ENCODE measurements at regions not wholly inside any gene's neighbourhood (a gene's known extent, or its start where the extent isn't known, plus 50 kb on each side); places are given as distances from the start of the nearest gene placed in this dataset.

DNA sequence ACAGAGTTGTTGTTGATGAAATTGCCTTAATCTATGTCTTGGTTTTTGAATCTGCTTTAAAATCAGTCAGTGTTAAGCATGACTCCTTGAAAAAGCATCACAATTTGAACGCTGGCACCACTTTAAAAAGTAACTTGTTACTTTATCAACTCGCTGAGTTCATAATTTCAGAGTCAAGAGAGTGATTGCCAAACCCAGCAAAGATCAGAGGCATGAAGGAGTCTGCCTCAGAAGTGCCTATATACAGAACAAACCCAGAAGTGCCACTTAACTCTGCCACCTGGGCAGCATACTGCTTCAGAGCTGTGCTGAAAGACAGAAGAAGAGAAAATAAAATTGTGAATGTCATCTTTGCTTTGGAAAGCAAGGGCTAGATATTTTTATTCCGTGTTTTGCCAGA, 73.6 kb upstream of the HCRTR2 start:
- TF ChIP-seq, protein P1, sequence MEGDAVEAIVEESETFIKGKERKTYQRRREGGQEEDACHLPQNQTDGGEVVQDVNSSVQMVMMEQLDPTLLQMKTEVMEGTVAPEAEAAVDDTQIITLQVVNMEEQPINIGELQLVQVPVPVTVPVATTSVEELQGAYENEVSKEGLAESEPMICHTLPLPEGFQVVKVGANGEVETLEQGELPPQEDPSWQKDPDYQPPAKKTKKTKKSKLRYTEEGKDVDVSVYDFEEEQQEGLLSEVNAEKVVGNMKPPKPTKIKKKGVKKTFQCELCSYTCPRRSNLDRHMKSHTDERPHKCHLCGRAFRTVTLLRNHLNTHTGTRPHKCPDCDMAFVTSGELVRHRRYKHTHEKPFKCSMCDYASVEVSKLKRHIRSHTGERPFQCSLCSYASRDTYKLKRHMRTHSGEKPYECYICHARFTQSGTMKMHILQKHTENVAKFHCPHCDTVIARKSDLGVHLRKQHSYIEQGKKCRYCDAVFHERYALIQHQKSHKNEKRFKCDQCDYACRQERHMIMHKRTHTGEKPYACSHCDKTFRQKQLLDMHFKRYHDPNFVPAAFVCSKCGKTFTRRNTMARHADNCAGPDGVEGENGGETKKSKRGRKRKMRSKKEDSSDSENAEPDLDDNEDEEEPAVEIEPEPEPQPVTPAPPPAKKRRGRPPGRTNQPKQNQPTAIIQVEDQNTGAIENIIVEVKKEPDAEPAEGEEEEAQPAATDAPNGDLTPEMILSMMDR (conservative IDR thresholded peaks at IDR 0.05; ENCODE audit: low read depth, low read length): no peak
- TF ChIP-seq EZH2 (IDR thresholded peaks at IDR 0.05; ENCODE audit: low read length, unreplicated experiment) (no peak), EZH2phosphoT487 (IDR thresholded peaks at IDR 0.05; ENCODE audit: borderline replicate concordance, low read length) (no peak)

All from PC-3 (cell line).